Effector memory CD8-positive, alpha-beta T cell (primary cell): ENCODE measurements at regions not wholly inside any gene's neighbourhood (a gene's known extent, or its start where the extent isn't known, plus 50 kb on each side); places are given as distances from the start of the nearest gene placed in this dataset.

Experiments
- ATAC-seq: fragments of 150-1000 bp; cut with Tn5 transposase; replicated peaks from 2 replicates; pipeline ENCODE4 v1.10.0; 2021; ENCODE audit warnings: mild to moderate bottlenecking, moderate library complexity
- DNase-seq, 3 experiments: peaks; one replicate each; pipeline ENCODE4 v3.0.0; 2021
- H3K27ac Mint-ChIP-seq, 2 donors: one replicate each; pipeline ENCODE4 v1.8.0; 2022; ENCODE audit warnings: mild to moderate bottlenecking in 2 of 2, mixed read lengths in 2 of 2, moderate library complexity in 2 of 2
- H3K27me3 Mint-ChIP-seq, 2 donors: one replicate each; pipeline ENCODE4 v1.8.0; 2022; ENCODE audit warnings: mixed read lengths in 2 of 2
- H3K36me3 Mint-ChIP-seq: one replicate; pipeline ENCODE4 v1.8.0; 2022; ENCODE audit warnings: mild to moderate bottlenecking, moderate library complexity, mixed read lengths; ENCODE audit not compliant: insufficient read depth
- H3K4me1 Mint-ChIP-seq, 2 donors: one replicate each; pipeline ENCODE4 v1.8.0; 2022; ENCODE audit warnings: low read depth in 2 of 2, mixed read lengths in 2 of 2
- H3K4me3 Mint-ChIP-seq, 2 donors: one replicate each; pipeline ENCODE4 v1.8.0; 2022; ENCODE audit warnings: mild to moderate bottlenecking in 2 of 2, mixed read lengths in 2 of 2, moderate library complexity in 2 of 2
- H3K9me3 Mint-ChIP-seq, 2 donors: one replicate each; pipeline ENCODE4 v1.8.0; 2022; ENCODE audit warnings: mixed read lengths in 2 of 2

DNA sequence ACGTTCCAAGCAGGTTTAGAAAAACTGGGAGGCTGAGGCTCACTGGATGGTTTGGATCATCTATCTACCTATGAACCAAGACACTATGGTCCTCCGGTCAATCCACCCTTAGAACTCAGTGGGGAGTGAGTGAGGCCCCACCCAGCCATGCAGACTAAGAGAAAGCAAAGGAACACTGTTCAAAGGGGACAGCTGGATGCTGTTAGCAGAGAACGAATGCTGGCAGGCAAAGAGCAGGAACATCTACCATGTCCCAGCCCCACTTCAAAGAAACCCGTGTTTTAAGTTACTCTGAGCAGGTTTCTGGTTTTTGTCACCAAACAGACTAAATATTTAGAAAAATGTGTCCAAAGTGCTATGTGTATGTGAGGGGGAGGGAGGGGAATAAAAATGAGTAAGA lies 183.4 kb upstream of the XYLT1 start:
- Mint-ChIP-seq H3K4me3 (no peak overlapping the region), H3K27ac (no peak overlapping the region), H3K27me3 (peaks cover 45 to 78% of the 10 kb centered on the region in 2 donors), H3K4me1 (peaks cover 7 to 11% of the 10 kb centered on the region in 2 donors), H3K9me3 (no peaks in the 10 kb centered on the region), H3K36me3 (no peaks in the 10 kb centered on the region)
- no peak for DNase-seq
- no peak for ATAC-seq

DNA sequence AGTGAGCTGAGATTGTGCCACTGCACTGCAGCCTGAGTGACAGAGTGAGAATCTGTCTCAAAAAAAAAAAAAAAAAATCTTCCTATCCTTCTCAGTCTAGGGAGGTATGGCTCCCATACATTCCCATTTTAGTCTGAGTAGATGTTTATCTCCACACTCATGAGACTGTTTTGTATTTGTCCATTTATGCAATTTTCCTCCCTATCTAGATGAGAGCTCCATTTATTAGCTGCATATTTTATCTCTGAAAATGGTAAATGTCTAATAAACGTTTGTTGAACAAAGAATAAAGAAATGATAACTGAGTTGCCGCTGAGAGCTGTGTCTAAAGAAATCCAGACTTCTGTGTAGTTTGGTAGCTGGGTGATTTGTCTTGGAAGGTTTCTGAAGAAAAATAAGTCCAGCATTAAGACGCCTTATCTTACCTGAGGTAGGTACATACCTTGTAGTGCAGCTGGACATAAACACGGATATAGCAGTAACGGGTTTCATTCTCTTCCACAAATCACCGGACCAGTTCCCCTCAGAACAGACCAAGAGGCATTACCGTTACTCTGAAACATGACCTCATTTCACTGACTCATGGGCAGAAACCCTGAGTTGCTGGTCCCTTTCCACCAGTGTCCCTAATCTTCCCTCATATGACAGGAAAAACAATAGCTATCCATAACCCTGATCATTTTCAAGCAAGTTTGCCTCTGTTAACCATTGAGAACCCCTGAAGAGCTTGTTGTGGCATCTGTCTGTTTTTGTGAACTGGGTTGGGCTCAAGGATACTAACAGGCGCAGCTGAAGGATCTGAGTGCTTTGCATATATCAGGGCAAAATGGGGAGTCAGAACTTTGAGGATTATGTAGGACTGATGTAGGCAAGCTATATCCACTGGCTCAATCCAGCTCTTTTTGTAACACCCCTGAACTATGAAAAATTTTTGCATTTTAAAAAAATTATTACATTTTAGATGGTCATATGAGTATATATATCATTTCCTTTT lies 177.4 kb upstream of the XYLT1 start:
- Mint-ChIP-seq H3K36me3 (no peaks in the 10 kb centered on the region), H3K27ac (no peak overlapping the region), H3K9me3 (peaks cover 0 to 2% of the 10 kb centered on the region in 2 donors), H3K4me1 (peaks cover 4 to 5% of the 10 kb centered on the region in 2 donors), H3K4me3 (no peak overlapping the region), H3K27me3 (peaks cover 35 to 39% of the 10 kb centered on the region in 2 donors)
- DNase-seq = no peak
- no peak for ATAC-seq

DNA sequence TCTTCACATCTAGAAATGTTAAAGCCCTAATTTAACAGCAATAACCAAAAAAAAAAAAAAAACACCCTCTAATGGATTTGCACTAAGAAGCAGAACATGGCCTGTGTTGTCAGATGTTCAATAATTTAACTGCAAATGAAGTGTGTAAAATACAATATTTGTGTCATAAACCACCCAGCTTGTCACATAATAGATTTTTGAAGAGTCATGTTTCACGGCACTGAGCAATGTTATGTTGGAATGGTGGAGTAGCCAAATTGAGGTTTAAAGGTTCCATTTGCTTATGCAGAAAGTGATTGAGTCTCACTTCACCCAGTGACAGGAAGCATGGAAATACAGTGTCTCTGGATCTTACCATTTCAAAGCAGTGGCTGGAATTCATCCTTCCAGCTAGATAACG lies 173.2 kb upstream of the XYLT1 start:
- DNase-seq (no peak), ATAC-seq (no peak)
- Mint-ChIP-seq H3K27me3 (peaks cover 20 to 26% of the 10 kb centered on the region in 2 donors), H3K36me3 (no peaks in the 10 kb centered on the region), H3K4me1 (no peaks in the 10 kb centered on the region), H3K27ac (no peak overlapping the region), H3K9me3 (peaks cover 0 to 2% of the 10 kb centered on the region in 2 donors), H3K4me3 (no peak overlapping the region)

DNA sequence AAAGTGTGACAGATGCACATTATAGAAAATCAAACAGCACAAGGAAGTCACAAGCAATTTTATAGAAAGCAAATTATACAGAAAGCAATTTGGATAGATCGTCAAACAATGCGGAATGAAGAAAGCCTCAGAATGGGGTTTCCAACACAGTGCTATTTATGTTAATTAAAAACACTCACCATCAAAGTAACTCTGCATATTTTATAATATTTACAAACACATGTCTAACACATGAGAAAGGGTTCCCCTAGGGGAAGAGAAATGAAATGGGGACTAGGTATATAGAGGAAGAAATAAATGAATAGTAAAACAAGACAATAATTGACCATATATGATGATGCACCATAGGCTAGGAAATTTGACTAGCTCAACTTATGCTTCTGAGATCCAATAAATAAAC lies 171.2 kb upstream of the XYLT1 start:
- no peak for ATAC-seq
- DNase-seq = no peak
- no peaks in the 10 kb centered on the region for H3K36me3 Mint-ChIP-seq
- H3K27me3 Mint-ChIP-seq = peaks cover 12 to 23% of the 10 kb centered on the region in 2 donors
- no peak overlapping the region for H3K27ac Mint-ChIP-seq
- H3K4me3 Mint-ChIP-seq = no peak overlapping the region
- H3K4me1 Mint-ChIP-seq = peaks cover 0 to 3% of the 10 kb centered on the region in 2 donors
- peaks cover 0 to 2% of the 10 kb centered on the region in 2 donors for H3K9me3 Mint-ChIP-seq

DNA sequence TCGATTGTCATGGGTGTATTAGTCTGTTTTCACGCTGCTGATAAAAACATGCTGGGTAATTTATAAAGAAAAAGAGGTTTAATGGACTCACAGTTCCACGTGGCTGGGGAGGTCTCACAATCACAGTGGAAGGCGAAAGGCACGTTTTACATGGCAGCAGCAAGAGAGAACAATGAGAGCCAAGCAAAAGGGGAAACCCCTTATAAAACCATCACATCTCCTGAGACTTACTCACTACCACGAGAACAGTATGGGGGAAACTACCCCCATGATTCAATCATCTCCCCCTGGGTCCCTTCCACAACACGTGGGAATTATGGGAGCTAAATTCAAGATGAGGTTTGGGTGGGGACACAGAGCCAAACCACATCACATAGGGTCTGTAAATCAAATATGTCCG lies 167.4 kb upstream of the XYLT1 start:
- Mint-ChIP-seq H3K27me3 (peaks cover 15 to 25% of the 10 kb centered on the region in 2 donors), H3K27ac (no peak overlapping the region), H3K36me3 (no peaks in the 10 kb centered on the region), H3K4me3 (no peak overlapping the region), H3K4me1 (peaks cover 0 to 3% of the 10 kb centered on the region in 2 donors), H3K9me3 (no peaks in the 10 kb centered on the region)
- no peak for ATAC-seq
- no peak for DNase-seq

DNA sequence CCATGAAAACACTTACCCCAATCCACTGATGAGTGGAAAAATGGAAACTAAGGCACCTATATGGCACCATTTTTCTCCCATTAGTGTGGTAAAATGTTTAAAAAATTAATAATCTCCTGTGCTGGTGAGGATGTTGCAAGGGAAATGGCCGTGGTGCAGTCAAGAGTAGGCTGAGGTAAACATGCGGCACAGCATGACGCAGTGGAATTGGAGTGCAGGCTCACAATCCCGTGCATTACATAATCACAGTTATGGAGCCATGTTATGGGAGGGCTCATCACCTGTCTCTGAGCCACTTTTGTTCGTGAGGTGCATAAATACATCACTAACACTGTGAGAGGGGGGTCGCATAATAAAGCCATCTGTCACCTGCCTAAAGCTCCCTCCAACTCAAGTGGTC lies 164.4 kb upstream of the XYLT1 start:
- no peak overlapping the region for H3K27ac Mint-ChIP-seq
- H3K27me3 Mint-ChIP-seq = peaks cover 13 to 38% of the 10 kb centered on the region in 2 donors
- H3K36me3 Mint-ChIP-seq = no peaks in the 10 kb centered on the region
- H3K4me1 Mint-ChIP-seq = peaks cover 0 to 3% of the 10 kb centered on the region in 2 donors
- no peaks in the 10 kb centered on the region for H3K9me3 Mint-ChIP-seq
- DNase-seq (no peak), ATAC-seq (no peak)
- no peak overlapping the region for H3K4me3 Mint-ChIP-seq

DNA sequence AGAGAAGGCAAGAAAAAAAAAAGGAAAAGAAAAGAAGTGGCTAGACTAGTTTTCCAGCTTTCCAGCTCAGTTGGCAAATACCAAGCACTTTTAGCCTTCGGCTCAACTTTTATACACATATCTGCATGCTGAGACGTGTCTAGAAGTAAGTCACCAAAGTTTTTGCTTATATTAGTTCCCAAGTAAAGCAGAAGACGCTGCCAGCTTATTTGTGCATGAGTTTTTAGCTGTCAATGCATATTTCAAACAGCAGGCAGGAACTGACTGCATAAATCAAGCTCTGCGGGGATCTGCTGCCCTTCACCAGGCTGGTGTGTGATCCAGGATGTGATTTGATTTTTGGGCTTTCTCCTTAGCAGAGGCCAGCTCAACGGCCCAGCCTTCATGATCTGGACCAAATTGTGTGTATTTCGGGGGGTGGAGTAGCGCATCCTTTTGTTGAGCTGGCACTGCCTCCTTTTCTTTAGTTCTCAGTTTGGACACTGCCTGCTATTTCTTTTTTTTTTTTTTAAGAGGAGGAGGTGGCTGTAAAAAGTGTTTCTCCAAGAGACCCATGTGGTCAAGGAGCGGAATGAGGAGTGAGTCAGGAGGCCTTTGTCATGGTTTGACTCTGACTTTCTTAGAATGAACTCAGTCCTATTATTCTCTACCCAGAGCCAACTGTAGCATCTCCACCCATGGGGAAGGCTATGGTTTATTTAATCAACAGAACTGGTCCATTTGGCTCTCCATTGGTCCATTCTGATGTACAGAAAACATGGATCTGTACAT lies 162.6 kb upstream of the XYLT1 start:
- no peaks in the 10 kb centered on the region for H3K36me3 Mint-ChIP-seq
- H3K4me3 Mint-ChIP-seq = no peak overlapping the region
- H3K27me3 Mint-ChIP-seq = peaks cover 24 to 37% of the 10 kb centered on the region in 2 donors
- peaks cover 0 to 3% of the 10 kb centered on the region in 2 donors for H3K4me1 Mint-ChIP-seq
- no peak overlapping the region for H3K27ac Mint-ChIP-seq
- no peak for DNase-seq
- no peak for ATAC-seq
- no peaks in the 10 kb centered on the region for H3K9me3 Mint-ChIP-seq

DNA sequence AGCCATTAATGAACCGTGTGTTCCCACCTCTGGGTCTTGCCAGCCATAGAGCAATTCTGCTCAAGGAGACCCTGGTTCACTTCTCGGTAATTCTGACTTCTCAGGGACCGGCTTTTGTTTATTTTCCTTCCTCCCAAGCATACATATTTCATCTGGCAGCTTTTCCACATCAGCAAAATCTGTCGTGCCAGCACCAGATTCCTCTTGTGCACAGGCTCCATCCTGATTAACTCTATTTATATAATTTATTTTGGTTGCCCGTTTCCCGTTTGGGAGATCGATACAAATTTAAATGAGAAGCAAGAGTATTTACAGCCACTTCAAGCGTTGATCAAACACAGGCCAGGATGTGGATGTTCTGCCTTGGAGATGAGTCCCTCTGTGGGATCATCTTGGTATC lies 161.9 kb upstream of the XYLT1 start:
- H3K27me3 Mint-ChIP-seq = peaks cover 24 to 31% of the 10 kb centered on the region in 2 donors
- ATAC-seq (no peak), DNase-seq (no peak)
- H3K36me3 Mint-ChIP-seq = no peaks in the 10 kb centered on the region
- no peak overlapping the region for H3K27ac Mint-ChIP-seq
- H3K4me3 Mint-ChIP-seq = no peak overlapping the region
- peaks cover 0 to 2% of the 10 kb centered on the region in 2 donors for H3K9me3 Mint-ChIP-seq
- no peaks in the 10 kb centered on the region for H3K4me1 Mint-ChIP-seq

DNA sequence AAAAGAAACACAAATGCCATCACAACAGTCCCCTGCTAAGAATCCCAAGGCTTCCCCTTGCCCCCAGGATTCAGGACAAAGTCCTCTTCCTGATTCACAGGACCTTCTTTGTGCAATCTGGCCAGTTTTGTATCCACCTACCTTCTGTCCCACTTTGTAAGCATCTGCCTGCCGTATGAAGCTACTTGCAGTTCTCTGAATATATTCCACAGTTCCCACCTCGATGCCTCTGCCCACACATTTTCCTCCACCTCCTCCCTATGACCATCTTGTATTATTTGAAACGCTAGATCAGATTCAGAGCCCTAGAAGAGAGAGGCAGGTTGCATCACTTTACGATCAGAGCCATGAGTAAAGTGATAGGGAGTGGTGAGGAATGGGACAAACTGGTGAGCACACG lies 159.2 kb upstream of the XYLT1 start:
- ATAC-seq (no peak), DNase-seq (no peak)
- Mint-ChIP-seq H3K27me3 (peaks cover 27 to 44% of the 10 kb centered on the region in 2 donors), H3K36me3 (no peaks in the 10 kb centered on the region), H3K4me1 (no peaks in the 10 kb centered on the region), H3K27ac (no peak overlapping the region), H3K9me3 (peaks cover 0 to 14% of the 10 kb centered on the region in 2 donors), H3K4me3 (no peak overlapping the region)

DNA sequence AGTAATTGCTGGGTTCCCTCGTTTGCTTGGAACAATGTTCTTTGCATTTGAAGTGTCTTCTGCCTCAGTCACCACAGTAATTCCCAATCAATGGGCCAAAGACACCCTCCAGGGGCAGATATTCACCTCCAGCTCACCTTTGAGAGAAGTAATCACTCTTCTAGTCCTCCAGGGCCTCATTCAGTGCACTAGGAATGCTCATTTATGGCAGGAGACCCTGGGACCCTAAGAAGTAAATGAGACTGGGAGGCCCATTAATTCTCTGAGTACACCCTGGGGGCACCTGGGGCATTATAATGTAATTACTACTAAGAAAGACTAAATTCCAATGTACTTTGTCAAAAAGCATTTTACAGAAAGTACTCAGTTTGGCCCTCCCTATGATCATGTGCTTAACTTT lies 158.2 kb upstream of the XYLT1 start:
- Mint-ChIP-seq H3K4me3 (no peak overlapping the region), H3K27me3 (peaks cover 33 to 37% of the 10 kb centered on the region in 2 donors), H3K4me1 (no peaks in the 10 kb centered on the region), H3K36me3 (no peaks in the 10 kb centered on the region), H3K27ac (no peak overlapping the region), H3K9me3 (peaks cover 0 to 18% of the 10 kb centered on the region in 2 donors)
- DNase-seq (no peak), ATAC-seq (no peak)

DNA sequence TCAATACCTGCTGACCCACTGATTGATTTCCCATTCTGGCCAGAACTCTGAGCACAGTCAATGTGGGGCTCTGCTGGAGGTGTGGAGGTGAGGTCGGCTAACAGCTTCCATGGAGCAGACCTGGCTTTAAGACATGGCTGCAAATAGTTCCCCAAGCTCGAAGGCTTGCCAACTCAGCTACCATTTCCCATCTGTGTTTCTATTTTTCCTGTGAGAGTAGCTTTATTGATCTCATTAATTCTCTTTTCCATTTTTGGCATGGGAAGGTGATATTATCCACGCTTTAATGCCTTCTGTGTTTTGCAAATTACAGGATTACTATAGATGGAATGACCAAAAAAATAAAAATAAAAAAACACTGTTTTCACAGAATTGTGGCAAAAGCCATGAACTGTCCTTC lies 151.6 kb upstream of the XYLT1 start:
- no peak for DNase-seq
- H3K27me3 Mint-ChIP-seq = peaks cover 19 to 34% of the 10 kb centered on the region in 2 donors
- H3K27ac Mint-ChIP-seq = no peak overlapping the region
- H3K4me3 Mint-ChIP-seq = no peak overlapping the region
- H3K9me3 Mint-ChIP-seq = peaks cover 0 to 15% of the 10 kb centered on the region in 2 donors
- ATAC-seq = no peak
- H3K4me1 Mint-ChIP-seq = no peaks in the 10 kb centered on the region
- no peaks in the 10 kb centered on the region for H3K36me3 Mint-ChIP-seq

DNA sequence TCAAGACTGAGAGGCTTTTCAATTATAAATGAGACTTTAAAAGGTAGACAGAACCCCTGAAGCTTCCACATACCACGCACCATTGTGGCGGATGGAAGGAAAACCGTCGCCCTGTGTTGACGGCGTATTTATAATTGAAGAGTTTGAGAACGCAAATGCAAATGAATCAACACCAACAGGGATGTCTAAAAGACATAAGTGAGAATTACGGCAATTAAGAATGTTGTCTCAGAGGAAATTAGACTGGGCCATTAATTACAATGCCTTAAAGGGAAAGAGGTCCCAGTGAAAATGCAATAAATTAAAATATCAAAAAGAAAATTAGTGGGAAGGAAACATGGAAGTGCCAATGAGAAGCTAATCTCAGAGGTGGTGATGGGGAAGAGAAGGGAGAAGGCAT lies 148.5 kb upstream of the XYLT1 start:
- H3K36me3 Mint-ChIP-seq = no peaks in the 10 kb centered on the region
- H3K9me3 Mint-ChIP-seq = no peaks in the 10 kb centered on the region
- no peaks in the 10 kb centered on the region for H3K4me1 Mint-ChIP-seq
- peak overlapping the region in 1 of 2 donors; percentile 10 for H3K27ac Mint-ChIP-seq
- ATAC-seq (no peak), DNase-seq (no peak)
- peaks cover 11 to 35% of the 10 kb centered on the region in 2 donors for H3K27me3 Mint-ChIP-seq
- no peak overlapping the region for H3K4me3 Mint-ChIP-seq

DNA sequence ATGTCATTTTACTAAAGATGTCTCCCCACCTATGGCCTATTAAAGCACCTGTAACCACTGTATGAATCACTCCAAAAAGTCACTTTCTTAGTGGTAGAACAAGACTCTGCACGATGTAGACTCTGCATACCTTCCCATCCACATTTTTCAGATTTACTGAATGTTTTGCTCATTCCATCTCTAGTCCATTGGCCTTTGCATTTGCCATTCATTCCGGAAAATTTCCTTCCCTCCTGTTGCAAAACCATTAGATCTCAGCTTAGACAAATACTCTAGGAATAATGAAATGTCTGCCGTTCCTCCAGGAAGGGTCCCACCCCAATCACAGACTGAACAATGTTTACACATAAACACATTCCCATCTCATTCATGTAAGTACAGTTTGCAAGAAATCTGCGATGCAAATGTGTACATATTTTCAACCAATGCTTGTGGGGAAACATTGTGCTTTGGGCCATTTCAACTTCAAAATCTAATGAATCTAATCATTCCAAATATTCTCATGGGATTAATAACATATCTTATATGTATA lies 146.3 kb upstream of the XYLT1 start:
- peaks cover 11 to 44% of the 10 kb centered on the region in 2 donors for H3K27me3 Mint-ChIP-seq
- H3K9me3 Mint-ChIP-seq = no peaks in the 10 kb centered on the region

More for the DNA sequence above, 146.3 kb upstream of the XYLT1 start:
- Mint-ChIP-seq H3K36me3 (no peaks in the 10 kb centered on the region), H3K27ac (no peak overlapping the region), H3K4me3 (no peak overlapping the region), H3K4me1 (no peaks in the 10 kb centered on the region)
- ATAC-seq = no peak
- DNase-seq = no peak
